HG03558 (cell line): ENCODE measurements at regions not wholly inside any gene's neighbourhood (a gene's known extent, or its start where the extent isn't known, plus 50 kb on each side); places are given as distances from the start of the nearest gene placed in this dataset.

Experiments
- ATAC-seq: cut with Tn5 transposase; IDR thresholded peaks from one replicate; pipeline ENCODE4 v1.9.1; 2021; ENCODE audit warnings: moderate number of reproducible peaks; ENCODE audit not compliant: unreplicated experiment; ENCODE audit errors: extremely low read depth

- ATAC-seq = no peak
Measured at GRCh38 chr6:110033101-110033500, 55.0 kb downstream of the GPR6 start.

- ATAC-seq = no peak
Measured at GRCh38 chr6:110033749-110034666, 55.9 kb downstream of the GPR6 start.

GRCh38 chr6:110034667-110035036, 56.5 kb downstream of the GPR6 start:
- no peak for ATAC-seq

GRCh38 chr6:110035321-110035720, 57.2 kb downstream of the GPR6 start:
- ATAC-seq = no peak

GRCh38 chr6:110036408-110037302, 58.5 kb downstream of the GPR6 start:
- no peak for ATAC-seq

- ATAC-seq = no peak
Measured at GRCh38 chr6:110037726-110038295, 59.7 kb downstream of the GPR6 start.

- ATAC-seq = peak; percentile 69
Measured at GRCh38 chr6:110039364-110039980, 61.4 kb downstream of the GPR6 start.

- ATAC-seq = no peak
Measured at GRCh38 chr6:110039981-110040383, 61.9 kb downstream of the GPR6 start.

GRCh38 chr6:110040716-110041115, 62.6 kb downstream of the GPR6 start:
- no peak for ATAC-seq

- no peak for ATAC-seq
Measured at GRCh38 chr6:110041126-110041525, 63.0 kb downstream of the GPR6 start.

- ATAC-seq = no peak
Measured at GRCh38 chr6:110041830-110042229, 63.7 kb downstream of the GPR6 start.

GRCh38 chr6:110042670-110043296, 64.7 kb downstream of the GPR6 start:
- no peak for ATAC-seq

- ATAC-seq = no peak
Measured at GRCh38 chr6:110043366-110043994, 65.4 kb downstream of the GPR6 start.

GRCh38 chr6:110044096-110044495, 66.0 kb downstream of the GPR6 start:
- no peak for ATAC-seq

GRCh38 chr6:110044622-110045021, 66.5 kb downstream of the GPR6 start:
- ATAC-seq = no peak

- ATAC-seq = no peak
Measured at GRCh38 chr6:110048221-110048875, 70.2 kb downstream of the GPR6 start.

GRCh38 chr6:110049696-110050439, 71.8 kb downstream of the GPR6 start:
- no peak for ATAC-seq
